DOHH2 (cell line): ENCODE measurements at regions not wholly inside any gene's neighbourhood (a gene's known extent, or its start where the extent isn't known, plus 50 kb on each side); places are given as distances from the start of the nearest gene placed in this dataset.

Experiments
- CTCF ChIP-seq: fragments of 200-600 bp; sonication (generic); IDR thresholded peaks from one replicate; pipeline ENCODE4 v1.5.1; 2014; ENCODE audit warnings: antibody characterized with exemption, mild to moderate bottlenecking, low read depth, low read length; ENCODE audit not compliant: poor library complexity, severe bottlenecking
- EZH2phosphoT487 ChIP-seq: fragments of 200-600 bp; sonication (generic); IDR thresholded peaks from 2 replicates; pipeline ENCODE4 v1.6.1; 2017; ENCODE audit warnings: borderline replicate concordance, mild to moderate bottlenecking, antibody characterized with exemption, low read length, moderate library complexity, mixed read lengths

- no peak for TF ChIP-seq EZH2phosphoT487
- no peak for TF ChIP-seq CTCF
Measured at GRCh38 chr2:149773006-149773405, 185.4 kb upstream of the MMADHC start.
